NCI-H774 (cell line): ENCODE measurements at regions not wholly inside any gene's neighbourhood (a gene's known extent, or its start where the extent isn't known, plus 50 kb on each side); places are given as distances from the start of the nearest gene placed in this dataset.
A peak's percentile ranks its signal among the peaks of the same experiment; 100 is the strongest.

Experiments
- DNase-seq: peaks from one replicate; lab custom pipeline; 2025; lab: John Stamatoyannopoulos, UW

GRCh38 chr3:1824359-1824758 lies 274.3 kb upstream of the CNTN4 start:
- no peak for DNase-seq

GRCh38 chr3:1828519-1828918 lies 270.1 kb upstream of the CNTN4 start:
- no peak for DNase-seq

GRCh38 chr3:1830851-1831250 lies 267.8 kb upstream of the CNTN4 start:
- DNase-seq: no peak

GRCh38 chr3:1832395-1832794 lies 266.3 kb upstream of the CNTN4 start:
- no peak for DNase-seq

DNA sequence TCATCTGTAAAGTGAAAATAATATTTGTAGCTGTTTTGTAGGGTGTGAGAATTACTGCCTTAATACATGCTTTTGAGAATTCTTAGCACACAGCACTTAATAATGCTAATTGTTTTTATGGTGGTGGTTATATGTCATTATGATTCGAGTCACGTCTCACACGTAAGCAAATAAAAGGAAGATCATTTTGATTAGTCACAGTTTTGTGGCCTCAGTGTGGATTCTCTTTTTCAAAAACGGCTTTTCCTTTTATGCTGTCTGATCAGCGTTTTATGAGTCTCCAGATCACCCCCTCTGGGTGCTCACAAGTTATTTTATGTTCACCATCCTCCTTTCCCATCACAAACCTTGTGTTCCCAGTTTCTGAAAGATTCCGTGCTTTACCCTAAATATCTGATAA lies 255.6 kb upstream of the CNTN4 start:
- DNase-seq: peak; percentile 76

- no peak for DNase-seq
Observed at GRCh38 chr3:1847571-1847970, 251.1 kb upstream of the CNTN4 start.

- DNase-seq: no peak
Observed at GRCh38 chr3:1848935-1849334, 249.7 kb upstream of the CNTN4 start.

GRCh38 chr3:1852950-1853349 lies 245.7 kb upstream of the CNTN4 start:
- DNase-seq: no peak

GRCh38 chr3:1855841-1856240 lies 242.8 kb upstream of the CNTN4 start:
- no peak for DNase-seq

DNA sequence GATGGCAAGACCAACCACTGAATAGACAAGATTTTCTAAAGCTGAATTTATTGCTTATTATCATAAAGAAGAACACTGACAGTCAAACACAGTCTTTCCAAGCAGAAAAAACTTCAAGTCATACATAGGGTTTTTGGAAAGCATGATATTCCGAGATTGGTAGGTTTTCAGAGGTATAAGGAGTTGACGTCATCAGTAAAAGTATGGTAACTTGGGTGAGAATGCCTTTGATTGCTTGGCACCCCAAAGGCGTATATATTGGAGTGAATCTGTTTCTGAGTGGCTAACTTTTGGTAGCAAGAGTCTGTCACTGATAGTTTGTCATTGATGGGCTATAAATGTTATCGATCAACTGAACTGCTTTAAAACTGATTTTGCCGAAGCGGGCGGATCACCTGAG lies 227.9 kb upstream of the CNTN4 start:
- DNase-seq: no peak

DNA sequence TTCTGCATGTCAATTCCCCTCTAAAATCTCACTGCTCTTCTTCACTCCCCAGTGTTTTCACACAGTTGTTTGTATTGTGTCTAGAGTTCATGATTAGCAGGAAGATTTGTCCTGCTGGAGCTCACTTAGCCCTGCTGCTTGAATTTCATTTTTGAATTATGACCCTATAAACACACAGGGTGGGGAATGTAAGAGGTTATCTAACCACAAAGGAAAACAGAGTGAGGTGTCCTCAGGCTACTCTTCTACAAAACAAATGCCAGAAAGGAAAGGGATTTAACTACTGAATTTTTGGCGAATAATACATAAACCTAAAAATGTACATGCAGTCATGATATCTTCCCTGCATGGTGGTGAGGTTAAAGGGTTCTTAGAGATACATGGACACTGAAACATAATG lies 215.1 kb upstream of the CNTN4 start:
- no peak for DNase-seq

GRCh38 chr3:1892459-1892858 lies 206.2 kb upstream of the CNTN4 start:
- no peak for DNase-seq

GRCh38 chr3:1902416-1902815 lies 196.2 kb upstream of the CNTN4 start:
- DNase-seq: peak; percentile 23

DNA sequence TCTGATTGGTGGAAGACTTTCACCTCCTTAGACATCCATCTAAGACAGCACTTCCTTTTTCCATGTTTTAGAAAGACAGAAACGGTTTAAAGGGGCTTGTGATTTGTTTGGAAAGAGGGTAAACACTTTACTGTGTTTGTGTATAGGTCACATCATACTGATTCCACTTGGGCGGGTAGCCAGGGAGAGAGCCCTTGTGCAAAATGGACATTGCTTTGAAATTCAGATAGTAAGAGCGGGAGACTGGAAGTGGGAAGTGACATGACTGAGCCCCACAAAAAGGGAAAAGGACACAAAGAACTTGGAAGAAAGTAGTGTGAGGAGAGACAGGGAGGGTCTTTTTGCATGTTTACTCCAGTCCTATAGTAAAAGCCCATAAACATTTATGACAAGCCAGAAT lies 195.6 kb upstream of the CNTN4 start:
- DNase-seq: no peak

GRCh38 chr3:1907911-1908310 lies 190.8 kb upstream of the CNTN4 start:
- DNase-seq: no peak

DNA sequence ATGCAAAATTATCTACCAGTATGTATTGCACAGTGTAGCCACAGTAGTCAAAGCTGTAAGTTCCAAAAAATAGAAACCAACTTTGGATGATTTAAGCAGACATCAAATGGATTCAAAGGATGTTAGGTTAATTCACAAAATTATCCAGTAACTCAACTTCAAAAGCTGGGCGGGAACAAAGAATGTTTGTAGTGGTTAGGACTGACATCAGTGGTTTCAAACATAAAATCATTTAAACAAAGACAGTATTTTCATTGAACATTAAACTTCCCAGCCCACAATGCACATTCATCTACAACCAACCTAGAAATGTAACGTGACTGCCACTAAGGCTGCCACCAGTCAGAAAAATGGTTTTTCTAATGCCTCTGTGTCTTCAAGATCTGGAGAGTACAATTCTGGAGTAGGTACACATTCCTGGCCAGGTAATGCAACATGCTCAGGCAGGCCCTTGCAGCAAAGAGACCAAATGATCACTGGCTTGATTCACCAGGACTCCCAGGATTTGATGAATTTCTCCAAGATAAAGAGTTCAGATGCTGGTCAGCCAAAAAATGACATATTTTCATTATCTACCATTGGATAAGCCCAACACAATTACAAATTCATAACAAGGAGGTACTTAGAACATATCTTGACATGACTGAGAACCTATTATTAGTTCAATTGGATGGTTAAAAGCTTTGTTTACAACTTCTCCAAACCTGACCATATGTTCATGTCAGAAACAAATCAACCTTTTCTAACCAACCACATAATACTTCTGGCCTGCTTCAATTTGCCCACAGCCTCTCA lies 189.8 kb upstream of the CNTN4 start:
- DNase-seq: no peak

GRCh38 chr3:1910322-1910721 lies 188.3 kb upstream of the CNTN4 start:
- no peak for DNase-seq

DNA sequence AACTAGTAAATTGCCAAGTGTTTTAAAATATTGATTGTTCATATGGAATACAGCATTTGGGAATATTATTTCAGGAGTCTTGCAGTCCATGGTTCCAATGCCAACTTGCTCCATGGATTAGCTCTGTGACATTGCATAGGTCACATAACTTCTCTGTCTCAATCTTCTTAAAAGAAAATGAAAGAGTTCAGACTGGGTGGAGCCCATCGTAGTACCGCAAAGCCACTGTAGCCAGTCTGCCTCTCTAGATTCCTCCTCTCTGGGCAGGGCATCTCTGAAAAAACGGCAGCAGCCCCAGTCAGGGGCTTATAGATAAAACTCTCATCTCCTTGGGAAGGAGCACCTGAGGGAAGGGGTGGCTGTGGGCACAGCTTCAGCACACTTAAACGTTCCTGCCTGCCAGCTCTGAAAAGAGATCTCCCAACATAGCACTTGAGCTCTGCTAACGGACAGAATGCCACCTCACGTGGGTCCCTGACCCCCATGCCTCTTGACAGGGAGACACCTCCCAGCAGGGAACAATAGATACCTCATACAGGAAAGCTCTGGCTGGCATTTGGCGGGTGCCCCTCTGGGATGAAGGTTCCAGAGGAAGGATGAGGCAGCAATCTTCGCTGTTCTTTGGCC lies 168.8 kb upstream of the CNTN4 start:
- DNase-seq: no peak

DNA sequence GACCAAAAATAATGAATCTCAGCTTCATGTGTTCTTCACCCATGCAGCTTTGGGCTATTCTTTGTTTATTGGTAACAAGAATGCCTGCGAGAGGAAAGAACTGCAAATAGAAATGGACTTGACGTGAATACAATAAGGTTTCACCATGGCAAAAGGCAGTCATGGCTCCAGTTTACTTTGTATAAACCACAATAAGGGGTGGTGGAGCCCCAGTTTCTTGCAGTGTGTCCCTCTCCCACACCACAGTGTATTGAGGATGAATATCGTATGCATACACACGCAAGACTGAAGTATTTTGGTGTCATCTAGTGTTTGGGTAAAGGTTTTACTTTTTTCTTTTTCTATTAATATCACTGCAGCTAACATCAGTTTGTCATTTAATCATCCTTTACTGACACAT lies 159.7 kb upstream of the CNTN4 start:
- no peak for DNase-seq

DNA sequence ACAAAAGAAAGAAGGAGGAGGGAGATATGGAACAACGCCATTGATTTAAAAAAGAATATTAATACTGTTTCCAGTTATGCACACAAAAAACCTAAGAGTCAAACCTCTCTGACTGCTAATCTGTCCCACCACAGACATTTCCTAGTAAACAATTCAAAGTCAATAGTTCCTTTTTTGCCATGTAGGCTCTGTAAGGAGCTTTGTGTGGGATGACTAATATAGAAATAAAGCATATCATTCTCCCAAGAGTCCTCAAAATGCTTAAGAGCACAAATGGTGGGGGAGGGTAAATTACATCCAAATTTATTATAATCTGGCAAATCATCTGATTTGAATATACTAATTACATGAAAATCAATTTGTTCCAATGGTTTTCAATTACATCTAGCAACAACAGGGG lies 155.9 kb upstream of the CNTN4 start:
- DNase-seq: no peak

GRCh38 chr3:1943395-1944118 lies 155.1 kb upstream of the CNTN4 start:
- no peak for DNase-seq

- no peak for DNase-seq
Observed at GRCh38 chr3:1945698-1946097, 153.0 kb upstream of the CNTN4 start.

DNA sequence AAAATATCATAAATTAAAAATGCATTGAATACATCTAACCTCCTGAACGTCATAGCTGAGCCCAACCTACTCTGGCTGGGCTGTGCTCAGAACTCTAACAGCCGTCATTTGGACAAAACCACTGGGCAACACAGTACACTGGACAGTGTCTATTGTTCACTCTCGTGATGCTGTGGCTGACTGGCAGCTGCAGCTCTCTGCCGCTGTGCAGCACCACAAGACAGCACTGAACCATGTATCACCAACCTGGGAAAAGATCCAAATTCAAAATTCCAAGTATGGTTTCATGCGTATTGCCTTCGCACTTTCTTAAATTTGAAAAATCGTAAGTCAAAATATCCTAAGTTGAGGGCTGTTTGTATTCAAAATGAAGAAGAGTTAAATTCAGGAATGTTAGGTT lies 145.1 kb upstream of the CNTN4 start:
- peak; percentile 81 for DNase-seq
